Kidney epithelial cell (primary cell): ENCODE measurements at regions not wholly inside any gene's neighbourhood (a gene's known extent, or its start where the extent isn't known, plus 50 kb on each side); places are given as distances from the start of the nearest gene placed in this dataset.
A peak's percentile ranks its signal among the peaks of the same experiment; 100 is the strongest.

ENCODE experiments used
- DNase-seq: peaks from one replicate; pipeline ENCODE4 v3.0.0-alpha.2; 2010; ENCODE audit warnings: low read depth
- H3K27me3 ChIP-seq: 2 replicates; pipeline ENCODE4 v1.6.0; 2011; ENCODE audit warnings: low read length; ENCODE audit not compliant: control insufficient read depth, insufficient read depth
- H3K36me3 ChIP-seq: 2 replicates; pipeline ENCODE4 v1.5.1; 2011; ENCODE audit warnings: low read length; ENCODE audit not compliant: control insufficient read depth, insufficient read depth
- H3K4me3 ChIP-seq: 2 replicates; pipeline ENCODE4 v1.5.1; 2011; ENCODE audit warnings: low read depth, mild to moderate bottlenecking, control low read depth, low read length
- CTCF ChIP-seq: IDR thresholded peaks from 2 replicates; pipeline ENCODE4 v1.5.1; 2011; ENCODE audit warnings: mild to moderate bottlenecking, moderate library complexity, low read length, control low read depth, inconsistent platforms; ENCODE audit not compliant: insufficient read depth, poor library complexity, severe bottlenecking

DNA sequence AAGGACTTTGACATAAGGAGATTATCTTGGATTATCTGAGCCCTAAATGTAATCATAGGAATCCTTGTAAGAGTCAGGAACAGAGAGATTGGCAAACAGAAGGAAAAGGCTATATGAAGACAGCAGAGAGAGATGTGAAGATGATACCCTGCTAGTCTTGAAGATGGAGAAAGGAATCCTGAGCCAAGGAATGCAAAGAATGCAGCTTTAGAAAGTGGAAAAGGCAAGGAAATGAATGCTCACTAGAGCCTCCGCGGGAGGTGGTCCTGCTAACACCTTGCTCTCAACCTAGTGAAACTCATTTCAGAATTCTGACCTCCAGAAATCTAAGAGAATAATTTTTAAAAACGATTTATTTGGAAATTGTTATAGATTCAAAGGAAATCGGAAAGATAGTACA is 117.1 kb downstream of the TBXT start:
- Histone ChIP-seq H3K27me3 (no peaks in the 10 kb centered on the region), H3K4me3 (no peak overlapping the region), H3K36me3 (no peaks in the 10 kb centered on the region)
- TF ChIP-seq CTCF: no peak
- no peak for DNase-seq

DNA sequence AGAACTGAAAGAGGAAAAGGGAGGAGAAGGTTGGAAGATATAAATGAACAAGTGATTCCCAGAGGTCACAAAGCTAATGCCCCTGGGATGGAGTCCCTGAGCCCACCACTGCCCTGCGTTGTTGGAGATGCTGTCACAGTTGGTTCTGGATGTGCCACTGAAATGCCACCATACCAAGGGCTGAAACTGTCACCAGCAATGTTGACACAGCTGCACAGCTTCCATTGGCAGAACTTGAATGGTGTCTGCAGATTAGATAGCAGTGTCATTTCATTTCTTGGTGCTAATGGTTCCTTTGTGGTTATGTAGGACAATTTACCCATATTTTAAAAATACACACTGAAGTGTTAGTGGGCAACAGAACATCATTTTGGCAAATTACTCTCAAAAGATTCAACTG is 120.7 kb downstream of the TBXT start:
- H3K27me3 ChIP-seq: no peaks in the 10 kb centered on the region
- no peak for DNase-seq
- no peaks in the 10 kb centered on the region for H3K36me3 ChIP-seq
- TF ChIP-seq CTCF: no peak
- no peak overlapping the region for H3K4me3 ChIP-seq

- no peak overlapping the region for H3K4me3 ChIP-seq
- H3K27me3 ChIP-seq: no peaks in the 10 kb centered on the region
- no peak for TF ChIP-seq CTCF
- DNase-seq: peak; percentile 82
- no peaks in the 10 kb centered on the region for H3K36me3 ChIP-seq
Observed at GRCh38 chr6:166046226-166046625, 121.4 kb downstream of the TBXT start.

GRCh38 chr6:166045860-166046200 is 121.8 kb downstream of the TBXT start:
- Histone ChIP-seq H3K4me3 (no peak overlapping the region), H3K27me3 (no peaks in the 10 kb centered on the region), H3K36me3 (no peaks in the 10 kb centered on the region)
- no peak for DNase-seq
- TF ChIP-seq CTCF: no peak

DNA sequence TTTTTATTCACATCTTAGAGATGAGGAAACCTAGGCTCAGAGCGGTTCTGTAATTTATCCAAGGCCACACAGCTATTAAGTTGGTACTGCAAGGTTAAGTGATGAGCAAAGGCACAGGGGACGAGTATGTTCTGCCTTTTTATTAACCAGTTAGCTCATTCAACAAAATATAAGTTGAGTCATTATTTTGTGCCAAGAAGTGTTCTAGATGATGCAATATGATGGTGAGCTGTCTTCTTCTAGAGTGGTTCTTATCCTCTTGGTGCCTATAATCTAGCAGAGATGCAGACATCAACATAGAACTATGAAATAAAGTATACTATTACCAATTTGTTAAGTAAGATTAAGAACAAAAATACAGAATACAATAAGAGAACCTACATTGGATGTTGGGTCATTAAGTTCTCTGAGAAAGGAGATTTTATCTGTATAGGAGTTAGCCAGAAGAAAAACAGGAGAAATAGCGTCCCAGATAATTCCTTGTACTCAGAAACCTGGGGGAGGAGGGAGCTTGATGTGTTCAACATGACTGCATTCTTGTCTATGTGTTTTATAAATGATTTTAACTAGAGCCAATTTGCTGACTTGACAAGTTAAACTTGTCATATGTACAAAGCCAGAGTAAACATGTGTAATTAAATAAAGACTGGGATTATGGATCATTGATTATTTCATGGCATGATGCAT is 122.3 kb downstream of the TBXT start:
- Histone ChIP-seq H3K36me3 (no peaks in the 10 kb centered on the region), H3K27me3 (no peaks in the 10 kb centered on the region), H3K4me3 (no peak overlapping the region)
- DNase-seq: no peak
- TF ChIP-seq CTCF: no peak

- H3K36me3 ChIP-seq: no peaks in the 10 kb centered on the region
- no peak overlapping the region for H3K4me3 ChIP-seq
- no peak for DNase-seq
- TF ChIP-seq CTCF: no peak
- no peaks in the 10 kb centered on the region for H3K27me3 ChIP-seq
Observed at GRCh38 chr6:166041277-166041676, 126.4 kb downstream of the TBXT start.
